HUES6 (cell line): ENCODE measurements at regions not wholly inside any gene's neighbourhood (a gene's known extent, or its start where the extent isn't known, plus 50 kb on each side); places are given as distances from the start of the nearest gene placed in this dataset.
"Not testable (repeated sequence)": the region's sequence is repeated elsewhere in the genome, so short reads cannot be mapped to it uniquely, and the experiment has no call there.

Experiments used
- H3K27ac ChIP-seq: 2 replicates; pipeline ENCODE4 v1.7.0; 2013; ENCODE audit warnings: low read depth, mild to moderate bottlenecking, low read length, inconsistent platforms
- H3K27me3 ChIP-seq: 2 replicates; pipeline ENCODE4 v1.6.1; 2013; ENCODE audit warnings: low read length; ENCODE audit not compliant: control insufficient read depth, insufficient read depth
- H3K36me3 ChIP-seq: 2 replicates; pipeline ENCODE4 v1.6.1; 2013; ENCODE audit warnings: low read length; ENCODE audit not compliant: control insufficient read depth, insufficient read depth
- H3K4me1 ChIP-seq: 2 replicates; pipeline ENCODE4 v1.6.1; 2013; ENCODE audit warnings: low read length; ENCODE audit not compliant: control insufficient read depth, insufficient read depth
- H3K4me3 ChIP-seq: 2 replicates; pipeline ENCODE4 v1.5.1; 2013; ENCODE audit warnings: low read depth, low read length
- H3K9ac ChIP-seq: one replicate; pipeline ENCODE4 v1.6.1; 2013; ENCODE audit warnings: mild to moderate bottlenecking, low read length
- H3K9me3 ChIP-seq: 2 replicates; pipeline ENCODE4 v1.6.1; 2013; ENCODE audit warnings: low read depth, low read length; ENCODE audit not compliant: control insufficient read depth, insufficient read depth

DNA sequence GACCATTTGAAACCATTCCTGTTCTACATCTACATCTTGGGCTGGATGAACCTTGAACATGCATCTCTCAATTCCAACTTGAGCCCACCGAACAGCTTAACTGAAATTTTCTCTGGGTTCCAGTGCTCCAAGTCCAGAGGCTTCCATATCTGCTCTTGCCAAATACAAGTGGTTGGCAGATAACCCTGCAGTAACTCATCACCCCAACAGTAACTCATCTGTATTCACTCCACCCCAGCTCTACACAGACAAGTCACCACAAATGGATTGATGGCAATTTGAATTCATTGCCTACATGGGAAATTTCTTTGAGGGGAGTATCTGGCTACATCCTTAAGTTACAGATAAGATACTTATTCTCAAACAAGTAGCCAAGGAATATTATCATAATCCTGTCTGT is 502.4 kb upstream of the TNP1 start:
- no peak overlapping the region for H3K9ac ChIP-seq
- no peak overlapping the region for H3K27ac ChIP-seq
- no peaks in the 10 kb centered on the region for H3K9me3 ChIP-seq
- no peaks in the 10 kb centered on the region for H3K36me3 ChIP-seq
- peaks cover 11% of the 10 kb centered on the region; the same call in 1 of the 2 replicates for H3K4me1 ChIP-seq
- no peak overlapping the region for H3K4me3 ChIP-seq
- peaks cover 4% of the 10 kb centered on the region; the same call in 1 of the 2 replicates for H3K27me3 ChIP-seq

DNA sequence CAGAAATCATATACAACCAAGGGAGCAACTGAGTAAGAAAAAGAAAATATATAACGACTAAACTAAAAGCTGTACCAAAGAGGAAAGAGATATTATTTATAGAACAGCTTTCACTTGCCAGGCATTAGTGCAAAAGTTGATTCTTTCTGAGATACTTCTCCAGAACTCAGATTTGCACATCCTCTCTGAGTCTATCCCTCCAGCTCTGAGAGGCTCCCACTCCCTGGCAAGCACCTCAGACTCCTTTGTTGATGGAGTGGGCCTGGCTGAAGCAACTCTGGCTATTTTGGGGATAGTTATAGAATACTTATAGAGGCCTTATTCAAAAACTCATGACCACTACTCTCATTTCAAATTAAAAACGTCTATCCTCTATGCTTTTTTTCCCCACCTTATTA is 501.6 kb upstream of the TNP1 start:
- H3K4me3 ChIP-seq: no peak overlapping the region
- H3K36me3 ChIP-seq: no peaks in the 10 kb centered on the region
- H3K9me3 ChIP-seq: no peaks in the 10 kb centered on the region
- no peak overlapping the region for H3K27ac ChIP-seq
- H3K4me1 ChIP-seq: 0 out of 2 replicates have a peak, but pooled peaks cover 3% of the 10 kb centered on the region
- H3K27me3 ChIP-seq: peaks cover 4% of the 10 kb centered on the region; the same call in 1 of the 2 replicates
- H3K9ac ChIP-seq: no peak overlapping the region

DNA sequence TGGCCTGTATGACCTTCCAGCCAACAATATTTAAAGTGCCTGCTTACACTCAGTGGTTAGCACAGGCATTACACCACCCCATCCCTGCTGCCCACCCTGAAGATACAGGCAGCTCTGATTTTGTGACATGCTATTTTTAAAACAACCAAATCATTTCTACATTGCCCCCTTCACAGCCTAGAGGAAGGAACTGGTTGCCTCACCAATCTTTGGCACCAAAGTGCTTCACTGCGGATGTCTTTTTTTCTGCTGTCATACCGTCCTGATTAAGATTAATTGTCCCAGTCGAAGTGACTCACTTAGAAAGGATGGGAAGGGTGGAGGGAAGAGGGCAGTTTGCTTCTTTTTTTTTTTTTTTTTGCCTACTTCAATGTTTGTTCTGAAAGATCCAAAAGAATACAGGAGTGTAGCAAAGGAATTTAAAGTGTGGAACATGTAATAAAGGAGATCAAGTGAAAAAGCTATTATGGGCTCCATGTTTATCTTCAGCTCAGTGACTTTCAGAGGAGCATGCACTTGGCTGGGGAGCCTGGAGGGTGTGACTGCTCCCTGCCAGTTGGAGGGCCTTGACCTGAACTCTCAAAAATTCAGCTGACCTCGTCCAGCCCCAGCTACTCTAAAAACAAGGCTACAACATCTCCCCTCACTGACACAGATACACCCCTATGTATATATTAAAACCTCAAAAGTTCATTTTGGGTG is 501.1 kb upstream of the TNP1 start:
- H3K27me3 ChIP-seq: peaks cover 4% of the 10 kb centered on the region; the same call in 1 of the 2 replicates

GRCh38 chr2:217360111-217360510 is 500.2 kb upstream of the TNP1 start:
- Histone ChIP-seq H3K4me1 (no peaks in the 10 kb centered on the region), H3K36me3 (no peaks in the 10 kb centered on the region), H3K9me3 (no peaks in the 10 kb centered on the region), H3K27me3 (peaks cover 4% of the 10 kb centered on the region; the same call in 1 of the 2 replicates), H3K4me3 (no peak overlapping the region), H3K27ac (no peak overlapping the region), H3K9ac (no peak overlapping the region)

More for the DNA sequence above, 501.1 kb upstream of the TNP1 start:
- Histone ChIP-seq H3K4me3 (no peak overlapping the region), H3K9ac (no peak overlapping the region), H3K4me1 (no peaks in the 10 kb centered on the region), H3K27ac (no peak overlapping the region), H3K9me3 (no peaks in the 10 kb centered on the region), H3K36me3 (no peaks in the 10 kb centered on the region)

GRCh38 chr2:217357886-217358620 is 498.2 kb upstream of the TNP1 start:
- Histone ChIP-seq H3K27ac (no peak overlapping the region), H3K27me3 (no peaks in the 10 kb centered on the region; the same call in 1 of the 2 replicates), H3K9me3 (no peaks in the 10 kb centered on the region), H3K9ac (no peak overlapping the region), H3K4me3 (no peak overlapping the region), H3K36me3 (no peaks in the 10 kb centered on the region), H3K4me1 (no peaks in the 10 kb centered on the region)

- Histone ChIP-seq H3K27me3 (no peaks in the 10 kb centered on the region; the same call in 1 of the 2 replicates), H3K9ac (no peak overlapping the region), H3K36me3 (no peaks in the 10 kb centered on the region), H3K4me3 (no peak overlapping the region), H3K4me1 (no peaks in the 10 kb centered on the region), H3K27ac (no peak overlapping the region), H3K9me3 (no peaks in the 10 kb centered on the region)
These were observed 496.9 kb upstream of the TNP1 start for GRCh38 chr2:217356781-217357180.

GRCh38 chr2:217356142-217356541 is 496.3 kb upstream of the TNP1 start:
- Histone ChIP-seq H3K4me1 (no peaks in the 10 kb centered on the region), H3K9me3 (no peaks in the 10 kb centered on the region), H3K27ac (no peak overlapping the region), H3K4me3 (no peak overlapping the region), H3K27me3 (no peaks in the 10 kb centered on the region; the same call in 1 of the 2 replicates), H3K9ac (no peak overlapping the region), H3K36me3 (no peaks in the 10 kb centered on the region)

DNA sequence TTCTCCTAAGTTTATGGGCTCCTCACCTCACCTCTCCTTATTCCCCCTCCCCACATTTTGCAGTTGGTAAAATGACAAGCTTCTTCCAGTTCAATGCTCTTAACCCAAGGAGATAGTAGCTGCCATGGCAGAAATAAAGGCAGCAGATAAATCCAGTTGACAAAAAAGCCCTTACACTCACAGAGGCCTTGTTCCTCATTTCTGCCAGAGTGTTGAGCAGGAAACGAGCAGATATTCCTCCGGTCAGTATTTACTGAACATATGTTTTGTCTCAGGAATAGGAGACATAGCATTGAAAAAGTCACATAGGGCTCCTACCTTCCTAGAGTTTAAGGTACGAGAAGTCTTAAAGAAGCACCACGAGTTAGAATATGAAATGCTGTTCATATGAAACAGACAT is 493.7 kb upstream of the TNP1 start:
- no peak overlapping the region for H3K27ac ChIP-seq
- H3K9ac ChIP-seq: no peak overlapping the region
- no peaks in the 10 kb centered on the region; the same call in 1 of the 2 replicates for H3K27me3 ChIP-seq
- H3K4me3 ChIP-seq: no peak overlapping the region
- no peaks in the 10 kb centered on the region for H3K4me1 ChIP-seq
- H3K9me3 ChIP-seq: 0 out of 2 replicates have a peak, but pooled peaks cover 3% of the 10 kb centered on the region
- H3K36me3 ChIP-seq: no peaks in the 10 kb centered on the region

DNA sequence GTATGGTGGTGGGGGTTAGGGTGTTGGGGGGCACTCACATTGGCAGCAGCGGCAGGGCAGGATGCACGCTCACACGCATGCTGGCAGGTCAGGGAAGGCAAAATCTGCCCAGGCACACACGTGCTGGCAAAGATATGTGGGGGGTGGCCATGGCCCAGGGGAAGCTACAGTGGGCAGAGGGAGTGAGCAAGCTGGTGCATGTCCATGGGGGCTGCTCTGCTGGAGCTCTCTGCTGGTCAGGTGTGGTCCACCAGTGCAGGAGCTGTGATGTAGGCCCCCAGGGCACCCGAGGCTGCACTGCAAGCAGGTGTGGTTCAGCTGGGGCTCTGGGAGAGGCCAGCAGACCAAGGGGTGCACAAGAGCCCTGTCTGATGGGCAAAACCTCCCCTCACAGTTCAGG is 491.5 kb upstream of the TNP1 start:
- H3K4me3 ChIP-seq: no peak overlapping the region

GRCh38 chr2:217349251-217349650 is 489.4 kb upstream of the TNP1 start:
- no peaks in the 10 kb centered on the region for H3K36me3 ChIP-seq
- H3K4me1 ChIP-seq: no peaks in the 10 kb centered on the region
- H3K27ac ChIP-seq: no peak overlapping the region
- H3K4me3 ChIP-seq: no peak overlapping the region
- no peaks in the 10 kb centered on the region; the same call in 1 of the 2 replicates for H3K27me3 ChIP-seq
- 0 out of 2 replicates have a peak, but pooled peaks cover 3% of the 10 kb centered on the region for H3K9me3 ChIP-seq
- H3K9ac ChIP-seq: no peak overlapping the region

More for the DNA sequence above, 491.5 kb upstream of the TNP1 start:
- no peaks in the 10 kb centered on the region for H3K4me1 ChIP-seq
- no peaks in the 10 kb centered on the region; the same call in 1 of the 2 replicates for H3K27me3 ChIP-seq
- no peak overlapping the region for H3K9ac ChIP-seq
- H3K36me3 ChIP-seq: no peaks in the 10 kb centered on the region
- H3K27ac ChIP-seq: no peak overlapping the region
- 0 out of 2 replicates have a peak, but pooled peaks cover 3% of the 10 kb centered on the region for H3K9me3 ChIP-seq

DNA sequence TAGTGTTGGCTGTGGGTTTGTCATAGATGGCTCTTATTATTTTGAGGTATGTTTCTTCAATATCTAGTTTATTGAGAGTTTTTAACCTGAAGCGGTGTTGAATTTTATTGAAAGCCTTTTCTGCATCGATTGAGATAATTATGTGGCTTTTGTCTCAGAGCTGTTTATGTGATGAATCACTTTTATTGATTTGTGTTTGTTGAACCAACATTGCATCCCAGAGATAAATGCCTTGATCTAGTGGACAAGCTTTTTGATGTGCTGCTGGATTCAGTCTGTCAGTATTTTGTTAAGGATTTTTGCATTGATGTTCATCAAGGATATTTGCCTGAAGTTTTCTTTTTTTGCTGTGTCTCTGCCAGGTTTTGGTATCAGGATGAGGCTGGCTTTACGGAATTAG is 487.8 kb upstream of the TNP1 start:
- H3K36me3 ChIP-seq, H3K9me3 ChIP-seq, H3K9ac ChIP-seq, H3K27ac ChIP-seq, H3K27me3 ChIP-seq, H3K4me1 ChIP-seq, H3K4me3 ChIP-seq: not testable (repeated sequence)
